Testis (tissue), 2 donors: ENCODE measurements at regions not wholly inside any gene's neighbourhood (a gene's known extent, or its start where the extent isn't known, plus 50 kb on each side); places are given as distances from the start of the nearest gene placed in this dataset.

Experiments
- POLR2A ChIP-seq: fragments of 450-650 bp; IDR thresholded peaks from one replicate; pipeline ENCODE4 v1.6.1; 2017; ENCODE audit warnings: antibody characterized with exemption, mild to moderate bottlenecking, moderate library complexity
- TF ChIP-seq, protein P1 (sequence below), 3 experiments: fragments of 450-650 bp in 2 of 3; fragments of 200-600 bp in 1 of 3; sonication (generic) in 1 of 3; IDR thresholded peaks; one replicate each; pipeline ENCODE4 v1.5.1; 2016 to 2019; ENCODE audit warnings: antibody characterized with exemption in 3 of 3, mild to moderate bottlenecking in 2 of 3, moderate library complexity in 1 of 3

DNA sequence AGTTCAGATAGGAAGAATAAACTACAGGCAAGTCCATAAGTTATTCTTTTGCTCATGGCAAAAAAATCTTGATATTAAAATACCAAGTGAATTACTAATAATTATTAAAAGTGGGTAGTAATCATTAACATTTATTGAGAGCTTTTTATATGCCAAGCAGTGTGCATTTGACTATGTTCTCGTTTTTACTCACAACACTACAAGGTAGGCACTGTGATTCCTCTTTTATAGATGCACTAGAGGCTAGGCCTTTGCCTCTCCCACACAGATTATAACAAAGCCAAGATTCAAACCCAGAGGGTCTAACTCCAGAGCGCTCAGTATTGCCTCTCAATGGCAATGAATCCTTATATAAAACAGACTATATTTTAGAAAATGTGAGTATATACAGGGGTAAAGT, 254.2 kb downstream of the NAF1 start:
- TF ChIP-seq, protein P1, sequence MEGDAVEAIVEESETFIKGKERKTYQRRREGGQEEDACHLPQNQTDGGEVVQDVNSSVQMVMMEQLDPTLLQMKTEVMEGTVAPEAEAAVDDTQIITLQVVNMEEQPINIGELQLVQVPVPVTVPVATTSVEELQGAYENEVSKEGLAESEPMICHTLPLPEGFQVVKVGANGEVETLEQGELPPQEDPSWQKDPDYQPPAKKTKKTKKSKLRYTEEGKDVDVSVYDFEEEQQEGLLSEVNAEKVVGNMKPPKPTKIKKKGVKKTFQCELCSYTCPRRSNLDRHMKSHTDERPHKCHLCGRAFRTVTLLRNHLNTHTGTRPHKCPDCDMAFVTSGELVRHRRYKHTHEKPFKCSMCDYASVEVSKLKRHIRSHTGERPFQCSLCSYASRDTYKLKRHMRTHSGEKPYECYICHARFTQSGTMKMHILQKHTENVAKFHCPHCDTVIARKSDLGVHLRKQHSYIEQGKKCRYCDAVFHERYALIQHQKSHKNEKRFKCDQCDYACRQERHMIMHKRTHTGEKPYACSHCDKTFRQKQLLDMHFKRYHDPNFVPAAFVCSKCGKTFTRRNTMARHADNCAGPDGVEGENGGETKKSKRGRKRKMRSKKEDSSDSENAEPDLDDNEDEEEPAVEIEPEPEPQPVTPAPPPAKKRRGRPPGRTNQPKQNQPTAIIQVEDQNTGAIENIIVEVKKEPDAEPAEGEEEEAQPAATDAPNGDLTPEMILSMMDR (IDR thresholded peaks at IDR 0.05), result no peak
- no peak for TF ChIP-seq POLR2A
